Keratinocyte (primary cell): ENCODE measurements at regions not wholly inside any gene's neighbourhood (a gene's known extent, or its start where the extent isn't known, plus 50 kb on each side); places are given as distances from the start of the nearest gene placed in this dataset.
"Not testable (repeated sequence)": the region's sequence is repeated elsewhere in the genome, so short reads cannot be mapped to it uniquely, and the experiment has no call there.

ENCODE experiments used
- DNase-seq: peaks from one replicate; pipeline ENCODE4 v3.0.0-alpha.2; 2011; ENCODE audit warnings: low read depth, missing footprints, low spot score
- FAIRE-seq: peaks from 2 replicates; lab custom pipeline; 2011; peaks lifted over from hg19 to GRCh38; lab: Jason Lieb, UNC
- H2AFZ ChIP-seq: 2 replicates; pipeline ENCODE4 v1.6.0; 2012; ENCODE audit warnings: low read length, control low read depth, inconsistent platforms; ENCODE audit not compliant: control insufficient read depth
- H3K27ac ChIP-seq: 2 replicates; pipeline ENCODE4 v1.5.1; 2011; ENCODE audit warnings: low read length; ENCODE audit not compliant: control insufficient read depth, insufficient read depth
- H3K27me3 ChIP-seq: 3 replicates; pipeline ENCODE4 v1.6.0; 2011; ENCODE audit warnings: low read length; ENCODE audit not compliant: control insufficient read depth, insufficient read depth; ENCODE audit errors: extremely low read depth
- H3K36me3 ChIP-seq, 2 experiments: 2 replicates in 1 of 2; 3 replicates in 1 of 2; pipeline ENCODE4 v1.5.1; 2011; ENCODE audit warnings: low read length in 2 of 2, mild to moderate bottlenecking in 1 of 2; ENCODE audit not compliant: control insufficient read depth in 2 of 2, insufficient read depth in 2 of 2; ENCODE audit errors: extremely low read depth in 1 of 2
- H3K4me1 ChIP-seq: 3 replicates; pipeline ENCODE4 v1.5.1; 2011; ENCODE audit warnings: low read length; ENCODE audit not compliant: control insufficient read depth, insufficient read depth; ENCODE audit errors: extremely low read depth
- H3K4me2 ChIP-seq: 3 replicates; pipeline ENCODE4 v1.6.0; 2011; ENCODE audit warnings: low read depth, low read length; ENCODE audit not compliant: control insufficient read depth, insufficient read depth; ENCODE audit errors: extremely low read depth
- H3K4me3 ChIP-seq, 3 experiments: fragments of 200-600 bp in 1 of 3; sonication (generic) in 1 of 3; 2 replicates in 2 of 3; 3 replicates in 1 of 3; pipeline ENCODE4 v1.5.1; 2011 to 2016; ENCODE audit warnings: low read length in 3 of 3, mild to moderate bottlenecking in 3 of 3, control low read depth in 2 of 3, inconsistent platforms in 1 of 3, low read depth in 1 of 3, mixed read lengths in 1 of 3, mixed run types in 1 of 3, moderate library complexity in 1 of 3; ENCODE audit not compliant: control insufficient read depth in 2 of 3, insufficient read depth in 2 of 3; ENCODE audit errors: extremely low read depth in 1 of 3
- H3K79me2 ChIP-seq: 2 replicates; pipeline ENCODE4 v1.6.0; 2012; ENCODE audit warnings: low read length; ENCODE audit not compliant: control insufficient read depth, insufficient read depth
- H3K9ac ChIP-seq: 3 replicates; pipeline ENCODE4 v1.6.0; 2011; ENCODE audit warnings: low read length; ENCODE audit not compliant: control insufficient read depth, insufficient read depth; ENCODE audit errors: extremely low read depth
- H3K9me1 ChIP-seq: 3 replicates; pipeline ENCODE4 v1.6.0; 2011; ENCODE audit warnings: low read length; ENCODE audit not compliant: control insufficient read depth, insufficient read depth; ENCODE audit errors: extremely low read depth
- H3K9me3 ChIP-seq: 2 replicates; pipeline ENCODE4 v1.5.1; 2012; ENCODE audit warnings: low read depth, low read length; ENCODE audit not compliant: control insufficient read depth
- H4K20me1 ChIP-seq: 3 replicates; pipeline ENCODE4 v1.6.0; 2011; ENCODE audit warnings: low read length; ENCODE audit not compliant: control insufficient read depth, insufficient read depth; ENCODE audit errors: extremely low read depth
- CTCF ChIP-seq, 3 experiments: IDR thresholded peaks in 1 of 3; conservative IDR thresholded peaks in 1 of 3; optimal IDR thresholded peaks in 1 of 3; 2 replicates in 2 of 3; 3 replicates in 1 of 3; pipeline versions ENCODE3 to v1.5.1; 2011; ENCODE audit warnings: low read length in 3 of 3, mild to moderate bottlenecking in 3 of 3, moderate library complexity in 2 of 3, control low read depth in 1 of 3, inconsistent platforms in 1 of 3; ENCODE audit not compliant: insufficient read depth in 2 of 3; ENCODE audit errors: extremely low read depth in 1 of 3
- EZH2 ChIP-seq: IDR thresholded peaks from one replicate; pipeline ENCODE4 v1.6.1; 2012; ENCODE audit warnings: inconsistent platforms, mild to moderate bottlenecking, low read length, moderate library complexity
- dilution Hi-C: fragments of 300-500 bp; cut with MboI; formaldehyde crosslinking; loops from one replicate; pipeline ENCODE4 v1.7.0; 2020; ENCODE audit warnings: low sequenced_read_pairs; ENCODE audit not compliant: extremely low pct_ligation_motif_present

GRCh38 chr13:79185580-79185979 is 220.5 kb downstream of the RBM26 start:
- no peak for FAIRE-seq
- H3K9me3 ChIP-seq: no peaks in the 10 kb centered on the region
- no peaks in the 10 kb centered on the region for H4K20me1 ChIP-seq
- no peaks in the 10 kb centered on the region for H3K79me2 ChIP-seq
- H3K27ac ChIP-seq: no peak overlapping the region
- H3K4me1 ChIP-seq: no peaks in the 10 kb centered on the region
- no peaks in the 10 kb centered on the region for H3K9me1 ChIP-seq
- no peak overlapping the region for H3K4me3 ChIP-seq
- dilution Hi-C loops: no loop called here
- no peaks in the 10 kb centered on the region for H3K36me3 ChIP-seq
- H3K9ac ChIP-seq: no peak overlapping the region
- no peak for DNase-seq
- H2AFZ ChIP-seq: no peak overlapping the region
- H3K4me2 ChIP-seq: no peak overlapping the region
- TF ChIP-seq CTCF (optimal IDR thresholded peaks at IDR 0.05 in 1 of 3, IDR thresholded peaks at IDR 0.05 in 1 of 3, conservative IDR thresholded peaks at IDR 0.05 in 1 of 3; ENCODE audit: extremely low read depth in 1 of 3, insufficient read depth in 2 of 3, low read length in 3 of 3) (no peak), EZH2 (no peak)
- no peaks in the 10 kb centered on the region for H3K27me3 ChIP-seq

DNA sequence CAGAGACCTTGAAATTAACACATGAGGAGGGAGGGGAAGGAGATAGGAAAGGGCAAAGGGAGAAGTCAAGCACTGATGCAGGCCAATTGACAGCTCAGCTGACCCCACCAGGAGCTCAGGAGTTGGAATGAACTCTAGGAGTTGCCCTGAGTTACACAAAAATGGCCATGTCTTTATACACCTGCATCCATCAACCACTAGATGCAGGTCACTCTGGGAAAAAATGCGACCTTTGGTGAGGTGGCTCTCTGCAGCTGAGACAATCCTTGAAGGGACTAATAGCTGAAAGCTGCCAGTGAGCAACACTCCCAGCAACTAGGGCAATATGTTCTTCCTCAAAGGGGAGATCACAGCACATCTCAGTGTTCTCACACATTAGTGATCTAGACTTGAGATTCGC is 222.8 kb downstream of the RBM26 start:
- no peaks in the 10 kb centered on the region for H3K36me3 ChIP-seq
- no peak for TF ChIP-seq CTCF (optimal IDR thresholded peaks at IDR 0.05 in 1 of 3, IDR thresholded peaks at IDR 0.05 in 1 of 3, conservative IDR thresholded peaks at IDR 0.05 in 1 of 3; ENCODE audit: extremely low read depth in 1 of 3, insufficient read depth in 2 of 3, low read length in 3 of 3)
- no peak for TF ChIP-seq EZH2
- FAIRE-seq: no peak

GRCh38 chr13:79173691-79174090 is 232.4 kb downstream of the RBM26 start:
- H3K4me2 ChIP-seq, H3K79me2 ChIP-seq, H3K9me1 ChIP-seq, H3K27me3 ChIP-seq, H4K20me1 ChIP-seq, dilution Hi-C loops, FAIRE-seq, DNase-seq, H2AFZ ChIP-seq, H3K36me3 ChIP-seq, H3K27ac ChIP-seq, H3K9ac ChIP-seq, H3K9me3 ChIP-seq, H3K4me1 ChIP-seq, H3K4me3 ChIP-seq: not testable (repeated sequence)

More for the DNA sequence above, 222.8 kb downstream of the RBM26 start:
- H3K9me3 ChIP-seq: no peaks in the 10 kb centered on the region
- H3K27ac ChIP-seq: no peak overlapping the region
- no peak for DNase-seq
- dilution Hi-C loops: no loop called here
- no peaks in the 10 kb centered on the region for H3K79me2 ChIP-seq
- H3K27me3 ChIP-seq: no peaks in the 10 kb centered on the region
- H4K20me1 ChIP-seq: no peaks in the 10 kb centered on the region
- H3K4me3 ChIP-seq: no peak overlapping the region
- no peak overlapping the region for H3K9ac ChIP-seq
- H3K9me1 ChIP-seq: no peaks in the 10 kb centered on the region
- no peak overlapping the region for H3K4me2 ChIP-seq
- H3K4me1 ChIP-seq: no peaks in the 10 kb centered on the region
- no peak overlapping the region for H2AFZ ChIP-seq

- H3K4me1 ChIP-seq, FAIRE-seq, H3K27me3 ChIP-seq, H3K4me2 ChIP-seq, H3K4me3 ChIP-seq, H3K9ac ChIP-seq, dilution Hi-C loops, H4K20me1 ChIP-seq, H3K27ac ChIP-seq, H3K79me2 ChIP-seq, DNase-seq, H2AFZ ChIP-seq, H3K36me3 ChIP-seq, H3K9me3 ChIP-seq, H3K9me1 ChIP-seq: not testable (repeated sequence)
Observed at GRCh38 chr13:79172924-79173323, 233.1 kb downstream of the RBM26 start.
